GM10266 (cell line): ENCODE measurements at regions not wholly inside any gene's neighbourhood (a gene's known extent, or its start where the extent isn't known, plus 50 kb on each side); places are given as distances from the start of the nearest gene placed in this dataset.

Source experiments
- DNase-seq: peaks from one replicate; pipeline ENCODE4 v3.0.0; 2012; ENCODE audit errors: extremely low spot score
- TF ChIP-seq, protein P1 (sequence below): IDR thresholded peaks from 2 replicates; pipeline ENCODE4 v1.5.1; 2012; ENCODE audit warnings: mild to moderate bottlenecking, low read depth; ENCODE audit not compliant: control insufficient read depth, insufficient read depth; ENCODE audit errors: missing control alignments

DNA sequence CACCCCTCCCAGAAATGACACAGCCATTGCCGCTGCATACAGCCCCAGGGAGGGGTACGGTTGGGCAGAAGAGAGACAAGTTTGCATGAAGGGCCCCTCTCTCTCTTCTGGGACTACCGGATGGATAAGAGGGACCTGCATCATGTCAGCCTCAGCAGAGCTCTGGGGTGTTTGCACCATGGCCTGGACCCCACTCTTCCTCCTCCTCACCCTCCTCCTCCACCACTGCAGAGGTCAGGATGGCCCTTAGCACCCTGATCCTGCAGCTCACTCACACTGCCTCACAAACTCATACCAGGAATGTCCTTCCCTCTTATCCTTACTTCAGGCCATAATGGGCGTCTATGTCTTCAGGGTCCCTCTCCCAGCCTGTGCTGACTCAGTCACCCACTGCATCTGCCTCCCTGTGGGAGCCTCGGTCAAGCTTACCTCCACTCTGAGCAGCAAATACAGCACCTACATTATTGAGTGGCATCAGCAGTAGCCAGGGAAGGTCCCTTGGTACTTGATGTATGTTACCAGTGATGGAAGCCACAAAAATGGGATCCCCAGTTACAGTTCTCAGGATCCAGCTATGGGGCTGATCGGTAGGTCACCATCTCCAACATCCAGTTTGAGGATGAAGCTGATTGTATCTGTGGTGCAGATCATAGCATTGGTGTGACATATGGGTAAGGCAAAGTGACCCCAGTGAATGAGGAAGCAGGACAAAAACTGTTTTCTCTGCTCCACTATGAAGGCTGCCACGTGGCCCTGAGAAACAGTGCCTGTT, 62.2 kb upstream of the VPREB1 start:
- TF ChIP-seq, protein P1, sequence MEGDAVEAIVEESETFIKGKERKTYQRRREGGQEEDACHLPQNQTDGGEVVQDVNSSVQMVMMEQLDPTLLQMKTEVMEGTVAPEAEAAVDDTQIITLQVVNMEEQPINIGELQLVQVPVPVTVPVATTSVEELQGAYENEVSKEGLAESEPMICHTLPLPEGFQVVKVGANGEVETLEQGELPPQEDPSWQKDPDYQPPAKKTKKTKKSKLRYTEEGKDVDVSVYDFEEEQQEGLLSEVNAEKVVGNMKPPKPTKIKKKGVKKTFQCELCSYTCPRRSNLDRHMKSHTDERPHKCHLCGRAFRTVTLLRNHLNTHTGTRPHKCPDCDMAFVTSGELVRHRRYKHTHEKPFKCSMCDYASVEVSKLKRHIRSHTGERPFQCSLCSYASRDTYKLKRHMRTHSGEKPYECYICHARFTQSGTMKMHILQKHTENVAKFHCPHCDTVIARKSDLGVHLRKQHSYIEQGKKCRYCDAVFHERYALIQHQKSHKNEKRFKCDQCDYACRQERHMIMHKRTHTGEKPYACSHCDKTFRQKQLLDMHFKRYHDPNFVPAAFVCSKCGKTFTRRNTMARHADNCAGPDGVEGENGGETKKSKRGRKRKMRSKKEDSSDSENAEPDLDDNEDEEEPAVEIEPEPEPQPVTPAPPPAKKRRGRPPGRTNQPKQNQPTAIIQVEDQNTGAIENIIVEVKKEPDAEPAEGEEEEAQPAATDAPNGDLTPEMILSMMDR = no peak
- DNase-seq = no peak

- TF ChIP-seq, protein P1 = no peak
- DNase-seq = no peak
Observed at GRCh38 chr22:22181341-22181850, 63.2 kb upstream of the VPREB1 start.

DNA sequence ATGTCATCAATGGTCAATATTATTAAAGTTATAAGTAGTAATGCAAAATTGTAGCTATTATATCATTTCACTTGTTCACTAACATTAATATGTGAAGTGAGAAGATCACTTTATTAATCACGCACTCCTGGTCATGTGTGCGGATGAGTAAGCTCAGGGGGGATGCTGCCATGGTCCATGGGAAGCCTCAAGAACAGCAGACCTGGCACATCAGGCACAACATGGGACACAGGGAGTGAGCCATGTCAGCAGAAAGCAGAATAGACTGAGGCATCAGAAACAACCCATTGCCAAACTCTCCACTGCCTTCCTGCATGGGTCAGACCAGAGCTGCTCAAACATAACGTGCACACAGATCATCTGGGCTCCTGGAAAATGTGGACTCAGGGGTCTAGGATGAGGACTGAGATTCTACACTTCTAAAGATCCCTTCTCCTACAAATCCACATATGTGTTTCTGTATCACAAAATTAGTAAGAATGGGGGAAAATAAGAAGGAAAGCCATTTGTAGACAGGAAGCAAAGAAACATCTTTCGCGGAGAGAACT, 63.8 kb upstream of the VPREB1 start:
- DNase-seq = no peak
- TF ChIP-seq, protein P1 = no peak

GRCh38 chr22:22179858-22180257, 64.7 kb upstream of the VPREB1 start:
- no peak for DNase-seq
- TF ChIP-seq, protein P1 = no peak

DNA sequence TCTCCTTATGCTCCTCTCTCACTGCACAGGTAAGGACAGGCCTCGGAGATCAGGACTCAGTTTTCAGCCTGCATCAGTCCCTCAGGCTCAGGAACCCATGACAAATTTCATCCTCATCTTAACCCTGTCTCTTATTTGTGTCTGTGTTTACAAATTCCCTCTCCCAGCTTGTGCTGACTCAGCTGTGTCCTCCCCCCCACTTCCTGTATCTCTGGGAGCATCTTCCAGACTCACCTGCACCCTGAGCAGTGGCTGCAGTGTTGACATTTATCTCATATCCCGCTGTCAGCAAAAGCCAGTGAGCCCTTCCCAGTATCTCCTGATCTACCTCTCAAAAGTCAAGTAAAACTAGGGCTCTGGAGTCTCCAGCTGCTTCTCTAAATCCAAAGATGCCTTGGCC, 65.6 kb upstream of the VPREB1 start:
- TF ChIP-seq, protein P1 = no peak
- DNase-seq = no peak

GRCh38 chr22:22178355-22178965, 66.1 kb upstream of the VPREB1 start:
- no peak for DNase-seq
- TF ChIP-seq, protein P1 = no peak
